ENCODE measurements at regions not wholly inside any gene's neighbourhood (a gene's known extent, or its start where the extent isn't known, plus 50 kb on each side); places are given as distances from the start of the nearest gene placed in this dataset.

GRCh38 chr6:167540796-167541195 is 215.9 kb downstream of the TTLL2 start:
- no peak for TF ChIP-seq SRSF7 (optimal IDR thresholded peaks at IDR 0.05; ENCODE audit: low read depth, low read length)
- no peak for TF ChIP-seq NCOA2 (IDR thresholded peaks at IDR 0.05; ENCODE audit: partially characterized antibody in 2 of 2)
- TF ChIP-seq EP300 (IDR thresholded peaks at IDR 0.05; ENCODE audit: low read length), result no peak
- TF ChIP-seq MITF (IDR thresholded peaks at IDR 0.05), result no peak
- TF ChIP-seq CTCF (IDR thresholded peaks at IDR 0.05 in 2 of 3, conservative IDR thresholded peaks at IDR 0.05 in 1 of 3; ENCODE audit: insufficient read depth in 2 of 3, low read depth in 1 of 3, low read length in 3 of 3), result no peak
- TF ChIP-seq HCFC1 (IDR thresholded peaks at IDR 0.05; ENCODE audit: low read depth, low read length), result no peak
- no peak for TF ChIP-seq C11orf30 (IDR thresholded peaks at IDR 0.05; ENCODE audit: low read depth)
- TF ChIP-seq ETV1 (tag; conservative IDR thresholded peaks at IDR 0.05; ENCODE audit: low read depth), result no peak
- TF ChIP-seq ZNF592 (IDR thresholded peaks at IDR 0.05), result no peak
